ENCODE measurements at regions not wholly inside any gene's neighbourhood (a gene's known extent, or its start where the extent isn't known, plus 50 kb on each side); places are given as distances from the start of the nearest gene placed in this dataset.

DNA sequence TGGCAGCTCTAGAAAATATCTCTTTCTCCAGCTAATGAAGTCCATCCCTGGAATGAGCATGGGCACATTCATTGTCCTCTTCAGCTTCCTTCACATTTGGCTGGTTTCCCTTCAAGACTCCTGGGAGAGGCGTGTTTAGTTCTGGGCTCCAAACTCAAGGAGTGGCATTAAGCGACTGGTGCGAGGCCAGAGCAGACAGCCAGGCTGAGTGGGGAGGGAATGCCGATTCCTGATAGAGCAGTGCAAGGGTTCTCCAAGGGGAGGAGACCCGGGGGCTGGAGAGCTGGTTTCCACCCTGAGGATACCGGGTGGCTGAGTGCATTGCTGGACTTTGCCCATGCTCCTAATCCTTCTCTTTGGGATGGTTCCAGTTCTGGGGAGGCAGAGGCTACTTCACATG is 372.1 kb downstream of the RPS24 start:
- no peak for FAIRE-seq
- TF ChIP-seq POLR2A (IDR thresholded peaks at IDR 0.05; ENCODE audit: low read depth, low read length) = no peak
- no peak for DNase-seq (ENCODE audit: insufficient read length, low spot score)

DNA sequence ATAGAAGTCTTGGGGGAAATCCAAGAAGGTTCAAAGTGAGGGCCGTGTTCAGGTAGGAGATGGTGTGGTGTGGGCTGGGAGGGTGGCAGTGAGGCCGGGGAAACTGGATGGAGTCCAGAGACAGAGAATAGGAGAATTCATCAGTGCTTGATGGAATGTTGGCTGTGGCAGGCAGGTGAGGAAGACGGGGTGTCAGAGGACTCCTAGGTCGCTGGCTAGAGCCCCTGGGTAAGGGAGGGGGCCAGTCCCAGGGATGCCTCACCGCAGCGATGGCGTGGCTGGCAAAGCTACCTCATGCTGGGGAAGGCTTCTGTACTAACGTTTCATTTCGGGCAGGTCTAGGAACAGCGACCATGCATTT is 373.0 kb downstream of the RPS24 start:
- no peak for FAIRE-seq
- no peak for TF ChIP-seq POLR2A (IDR thresholded peaks at IDR 0.05; ENCODE audit: low read depth, low read length)
- DNase-seq (ENCODE audit: insufficient read length, low spot score) = no peak

DNA sequence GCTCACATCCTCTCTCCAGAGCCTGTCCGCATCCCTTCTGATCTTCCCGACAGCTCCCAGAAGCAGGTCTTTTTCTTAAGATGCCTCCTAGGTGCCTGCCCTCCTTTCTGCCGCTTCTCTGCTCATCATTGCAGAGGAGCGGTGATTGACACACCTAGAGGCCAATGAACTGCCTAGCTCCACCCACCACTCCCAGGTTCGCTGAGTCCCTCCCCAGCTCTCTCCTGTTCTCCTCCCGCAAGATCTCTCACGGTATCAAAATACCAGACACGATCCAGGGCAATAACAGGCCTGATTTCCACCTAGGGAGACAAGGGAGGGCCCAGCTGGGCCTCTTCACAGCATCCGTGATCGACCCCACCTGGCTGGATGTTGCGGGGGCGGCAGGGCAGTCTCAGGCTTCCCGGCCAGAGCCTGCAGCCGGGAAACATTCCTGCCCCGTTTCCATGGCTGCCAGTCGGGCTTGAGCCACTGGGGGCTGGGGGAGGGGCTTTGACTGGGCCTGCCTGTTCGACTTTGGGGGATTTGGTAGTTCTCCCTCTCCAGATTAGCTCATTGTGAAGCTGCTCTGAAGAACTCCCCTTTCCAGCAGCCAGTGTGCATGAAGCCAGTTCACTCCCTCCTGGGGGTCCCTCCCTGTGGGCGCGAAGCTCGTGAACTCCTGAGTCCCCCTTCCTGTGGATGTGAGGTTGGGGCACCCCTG is 373.5 kb downstream of the RPS24 start:
- no peak for FAIRE-seq
- TF ChIP-seq POLR2A (IDR thresholded peaks at IDR 0.05; ENCODE audit: low read depth, low read length) = no peak
- DNase-seq (ENCODE audit: insufficient read length, low spot score) = peak; percentile 95

DNA sequence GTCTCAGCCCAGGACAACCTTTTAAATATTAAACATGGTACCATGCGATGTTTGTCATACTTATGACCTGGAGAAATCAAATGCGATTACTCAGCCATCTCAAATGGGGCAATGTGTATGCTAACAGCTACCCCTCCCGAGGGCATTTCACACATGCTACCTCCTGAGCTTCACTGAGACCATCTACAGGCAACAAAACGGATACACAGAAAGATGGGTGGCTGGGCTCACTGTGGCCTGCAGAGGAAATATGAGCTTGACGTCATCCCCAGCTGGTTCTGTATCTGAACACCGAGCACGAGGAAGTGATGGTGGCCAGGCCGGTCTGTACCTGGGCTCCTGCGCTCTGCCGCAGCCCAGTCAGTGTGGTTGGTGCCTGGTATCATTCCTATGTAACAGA is 374.3 kb downstream of the RPS24 start:
- no peak for FAIRE-seq
- TF ChIP-seq POLR2A (IDR thresholded peaks at IDR 0.05; ENCODE audit: low read depth, low read length) = no peak
- no peak for DNase-seq (ENCODE audit: insufficient read length, low spot score)

DNA sequence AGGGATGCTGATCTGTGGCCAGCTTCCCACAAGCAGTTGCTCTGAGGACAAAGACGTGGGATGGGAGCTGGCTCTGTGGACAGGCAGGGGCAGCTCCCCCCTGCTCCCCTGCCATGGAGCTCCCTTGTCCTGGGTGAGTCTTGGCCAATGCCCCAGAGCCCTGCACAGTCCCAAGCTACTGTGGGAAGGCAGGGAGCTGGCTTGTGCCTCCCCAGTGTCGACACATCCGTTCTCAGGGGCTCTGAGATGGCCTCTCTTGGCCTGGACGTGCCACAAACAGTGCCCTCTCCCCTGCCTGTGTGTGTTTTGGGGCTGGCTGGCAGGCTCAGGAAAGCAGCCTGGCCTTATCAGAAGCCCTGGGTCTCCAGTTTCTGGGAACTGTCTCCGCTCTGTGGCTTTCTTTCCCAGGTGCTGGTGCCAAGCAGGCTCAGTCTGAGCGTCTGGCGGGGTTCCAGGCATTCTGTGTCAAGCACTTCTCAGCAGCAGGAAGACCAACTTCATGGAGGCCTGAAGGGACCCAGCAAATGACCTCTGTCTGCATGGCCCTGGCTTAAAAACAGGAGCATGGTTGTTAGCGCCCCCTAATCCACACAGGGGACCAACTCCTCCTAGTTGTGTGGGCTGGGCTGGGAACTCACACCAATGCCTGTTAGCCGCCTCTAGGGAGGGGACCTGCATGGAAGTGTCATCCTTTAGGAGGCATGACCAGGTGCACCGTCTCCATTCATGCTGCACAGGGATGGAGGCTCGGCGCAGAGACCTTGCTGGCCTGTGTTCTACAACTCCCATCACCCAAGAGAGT is 375.2 kb downstream of the RPS24 start:
- FAIRE-seq (no peak), DNase-seq (ENCODE audit: insufficient read length, low spot score) (no peak)
- no peak for TF ChIP-seq POLR2A (IDR thresholded peaks at IDR 0.05; ENCODE audit: low read depth, low read length)

DNA sequence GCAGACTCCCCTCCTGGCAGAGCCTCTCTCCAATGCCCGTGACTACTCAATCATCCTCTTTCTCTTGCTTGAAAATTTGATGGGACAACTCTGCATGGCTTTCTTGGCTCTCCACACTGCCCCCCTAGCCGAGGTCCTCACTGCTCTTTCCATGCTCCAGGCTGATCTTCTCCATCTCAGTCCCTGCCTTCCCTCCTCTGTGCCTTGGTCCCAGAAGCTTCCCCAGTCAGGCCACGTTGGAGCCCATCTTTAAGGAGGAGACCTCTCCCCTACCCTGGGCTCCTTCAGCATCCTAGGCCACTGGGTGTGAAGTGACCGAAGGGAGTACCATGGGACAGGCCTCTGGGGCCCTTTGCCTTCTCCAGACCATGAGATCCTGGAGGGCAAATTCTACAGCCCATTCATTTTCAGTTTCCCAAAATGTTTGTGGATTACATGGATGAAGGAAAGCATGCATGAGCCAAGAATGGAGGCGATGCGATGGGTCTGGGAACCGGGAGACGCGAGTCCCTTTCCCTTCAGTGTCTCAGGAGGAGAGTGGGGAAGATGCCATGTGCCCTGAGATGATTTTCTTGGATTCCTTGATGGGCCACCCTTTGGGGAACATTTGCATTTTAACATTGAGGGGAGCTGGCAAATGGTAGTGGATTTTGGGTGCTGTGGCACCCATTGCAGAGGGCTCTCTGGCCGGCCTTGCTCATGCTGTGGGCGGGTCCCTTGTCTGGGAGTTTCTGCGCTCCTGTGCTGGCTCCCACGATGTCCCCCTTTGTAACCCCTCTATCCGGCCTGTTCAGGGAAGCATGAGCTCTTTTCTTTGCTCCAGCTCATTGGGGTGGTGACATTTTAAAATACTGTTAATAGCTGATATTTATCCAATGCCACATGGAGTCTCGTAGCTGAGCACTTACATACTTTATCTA is 376.6 kb downstream of the RPS24 start:
- TF ChIP-seq POLR2A (IDR thresholded peaks at IDR 0.05; ENCODE audit: low read depth, low read length) = no peak
- DNase-seq (ENCODE audit: insufficient read length, low spot score) = no peak

DNA sequence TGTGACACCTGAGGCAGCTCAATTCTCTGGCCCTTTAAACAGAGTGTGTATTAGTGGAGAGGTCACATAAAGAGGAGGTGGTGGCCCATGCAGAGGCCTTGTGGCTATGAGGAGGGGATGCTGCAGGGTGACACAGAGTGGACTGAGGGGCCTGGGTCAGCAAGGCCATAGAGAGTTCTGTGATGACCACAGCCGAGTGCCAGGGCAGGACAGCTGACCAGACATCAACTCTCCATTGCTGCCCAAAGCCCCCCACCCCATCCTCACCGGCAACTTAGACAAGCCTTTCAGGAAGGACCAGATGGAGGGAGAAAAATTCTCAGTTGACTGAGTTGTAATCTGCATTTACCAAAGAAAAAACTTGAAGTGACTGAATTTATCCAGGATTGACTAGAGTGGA is 378.1 kb downstream of the RPS24 start:
- no peak for TF ChIP-seq POLR2A (IDR thresholded peaks at IDR 0.05; ENCODE audit: low read depth, low read length)
- FAIRE-seq (no peak), DNase-seq (ENCODE audit: insufficient read length, low spot score) (no peak)

More for the DNA sequence above, 376.6 kb downstream of the RPS24 start:
- no peak for FAIRE-seq

DNA sequence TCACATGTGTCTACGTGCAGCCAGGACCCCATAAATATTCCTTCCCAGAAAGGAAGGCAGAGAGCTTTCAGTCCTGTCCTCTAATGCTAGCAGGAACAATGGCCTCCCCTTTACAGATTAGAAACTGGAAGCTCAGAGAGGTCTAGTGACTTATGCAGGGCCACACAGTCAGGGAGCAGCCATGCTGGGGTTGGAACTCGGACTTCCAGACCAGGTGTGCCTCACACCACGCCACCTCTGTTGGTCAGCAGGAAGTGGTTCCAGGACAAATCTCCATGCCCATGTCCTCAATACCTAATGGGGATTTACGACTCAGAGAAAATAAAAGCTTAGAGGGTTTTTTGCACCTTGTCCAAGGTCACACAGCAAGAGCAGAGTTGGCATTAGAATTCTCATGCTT is 378.9 kb downstream of the RPS24 start:
- TF ChIP-seq POLR2A (IDR thresholded peaks at IDR 0.05; ENCODE audit: low read depth, low read length) = no peak
- no peak for FAIRE-seq
- no peak for DNase-seq (ENCODE audit: insufficient read length, low spot score)

DNA sequence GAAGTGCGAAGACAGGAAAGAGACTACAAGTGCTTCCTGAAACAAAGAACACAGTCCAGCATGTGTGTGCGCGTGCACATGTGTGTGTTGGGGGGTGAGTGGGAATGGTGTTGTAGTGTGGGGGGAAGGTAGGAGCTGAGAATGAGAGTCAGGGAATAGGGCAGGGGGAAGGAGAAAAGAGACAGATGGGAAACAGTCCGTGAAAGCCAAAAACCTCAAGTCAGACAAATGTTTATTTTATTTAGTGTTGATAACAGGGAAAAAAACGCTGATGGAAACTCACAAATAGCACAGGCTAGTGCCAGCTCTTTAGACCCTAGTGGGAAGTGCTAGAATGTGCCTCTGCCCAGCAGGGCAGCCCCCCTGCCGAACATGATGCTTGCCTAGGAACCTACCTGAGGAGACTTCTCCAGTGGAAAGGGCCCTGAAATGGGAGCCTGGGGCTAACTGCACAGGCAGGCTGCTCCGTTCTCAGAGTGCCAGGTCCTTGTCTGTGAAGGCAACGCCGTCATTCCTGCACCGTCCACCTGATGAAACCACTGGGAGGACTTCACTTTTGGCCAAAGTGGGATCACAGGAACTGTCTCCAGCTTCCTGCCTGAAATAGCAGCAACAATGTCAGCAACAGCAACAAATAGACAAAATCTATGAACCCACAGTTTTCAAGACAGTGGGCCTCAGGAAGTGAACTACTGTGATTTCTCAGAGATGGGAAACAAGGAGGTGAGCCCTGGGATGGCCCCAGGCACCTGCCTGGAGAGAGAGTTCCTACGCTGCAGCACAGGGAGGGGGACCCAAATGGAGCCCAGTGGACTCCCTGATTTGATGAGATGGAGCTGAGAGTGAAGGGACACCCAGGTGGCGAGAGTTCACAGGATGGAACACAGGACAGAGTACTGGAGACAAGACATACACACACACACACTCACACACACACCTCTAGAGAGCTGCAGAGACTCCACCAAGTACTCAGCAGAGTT is 379.7 kb downstream of the RPS24 start:
- no peak for FAIRE-seq
- TF ChIP-seq POLR2A (IDR thresholded peaks at IDR 0.05; ENCODE audit: low read depth, low read length) = no peak
- DNase-seq (ENCODE audit: insufficient read length, low spot score) = no peak

DNA sequence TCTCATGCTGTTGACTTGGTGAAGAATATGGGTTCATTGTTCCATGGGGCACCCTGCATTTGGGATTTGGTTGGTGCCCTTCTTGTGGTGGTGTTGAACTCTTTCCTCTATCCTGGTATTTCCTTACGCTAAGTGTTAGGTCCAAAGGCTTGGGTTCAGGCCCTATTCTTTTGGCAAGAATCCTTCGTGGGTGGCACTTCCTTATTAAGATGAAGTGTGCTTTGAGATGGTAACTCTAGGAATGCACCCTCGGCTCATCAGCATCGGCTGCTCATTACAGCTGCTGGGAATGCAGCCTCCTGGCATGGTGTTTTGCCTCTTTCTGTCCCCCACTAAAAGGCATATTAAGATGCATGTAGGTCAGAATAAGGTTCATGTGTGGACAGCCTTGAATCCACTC is 380.7 kb downstream of the RPS24 start:
- no peak for TF ChIP-seq POLR2A (IDR thresholded peaks at IDR 0.05; ENCODE audit: low read depth, low read length)
- DNase-seq (ENCODE audit: insufficient read length, low spot score) (no peak), FAIRE-seq (no peak)

DNA sequence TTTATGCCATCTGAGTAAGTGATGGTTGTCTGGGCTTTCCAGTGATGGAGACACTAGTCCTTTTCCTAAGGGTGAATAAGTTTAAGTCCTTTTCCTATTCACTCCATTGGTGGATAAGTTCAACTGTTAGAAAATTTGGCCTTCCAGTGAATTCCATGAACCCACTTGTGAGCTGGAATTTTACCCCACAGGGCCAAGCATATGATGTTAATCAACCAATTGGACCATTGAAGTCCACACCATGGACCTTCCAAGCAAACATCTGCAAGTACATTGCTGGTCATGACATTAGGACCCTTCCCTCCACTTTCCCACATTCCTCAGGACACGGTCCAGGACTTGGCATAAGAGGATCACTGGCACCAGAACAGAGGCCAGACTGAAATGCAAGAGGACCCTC is 381.4 kb downstream of the RPS24 start:
- no peak for TF ChIP-seq POLR2A (IDR thresholded peaks at IDR 0.05; ENCODE audit: low read depth, low read length)
- no peak for FAIRE-seq
- DNase-seq (ENCODE audit: insufficient read length, low spot score) = no peak

DNA sequence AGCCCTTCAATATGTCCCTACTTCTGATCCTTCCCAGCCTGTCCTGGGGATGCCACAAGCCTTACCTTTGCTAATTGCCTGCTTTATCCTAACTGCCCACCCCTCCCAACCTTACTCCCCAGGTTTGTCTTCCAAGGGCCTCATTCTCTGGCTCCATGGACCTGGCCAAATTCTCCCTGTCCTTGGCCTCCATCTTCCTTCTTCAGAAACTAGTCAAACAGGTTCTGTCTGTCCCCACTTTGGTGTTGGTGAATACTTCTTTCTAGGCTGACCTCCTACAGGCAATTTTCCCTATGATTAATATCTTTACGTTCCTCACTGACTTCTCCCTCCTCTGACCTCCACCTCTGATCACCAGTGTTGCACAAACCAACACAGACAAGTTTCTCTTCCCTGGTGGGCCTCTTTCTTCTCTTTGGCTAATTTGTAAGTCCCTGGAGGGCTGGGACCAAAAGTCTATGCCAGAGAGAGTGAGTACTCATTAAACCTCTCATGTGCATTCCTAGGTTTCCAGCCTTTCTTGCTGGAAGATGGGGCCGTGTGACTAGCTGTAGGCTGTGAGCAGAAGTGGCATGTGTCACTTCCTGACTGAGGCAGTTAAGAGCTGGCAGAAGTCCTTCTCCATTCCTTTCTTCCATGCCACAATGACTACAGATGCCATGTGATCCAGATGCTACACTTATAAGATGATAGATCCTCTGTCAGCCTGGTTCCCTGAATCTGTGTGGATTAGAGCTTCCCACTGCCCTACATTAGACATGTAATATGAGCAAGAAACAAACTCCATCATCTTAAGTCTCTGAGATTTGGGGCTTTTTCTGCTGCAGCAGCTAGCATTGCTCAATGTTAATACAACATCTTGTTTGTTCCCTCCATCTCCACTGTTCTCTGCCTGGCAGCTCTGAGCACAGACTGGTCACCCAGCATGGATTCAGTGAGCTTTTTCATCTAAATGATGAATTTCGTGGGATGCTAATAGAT is 382.7 kb downstream of the RPS24 start:
- FAIRE-seq = peak; percentile 20
- TF ChIP-seq POLR2A (IDR thresholded peaks at IDR 0.05; ENCODE audit: low read depth, low read length) = no peak
- DNase-seq (ENCODE audit: insufficient read length, low spot score) = peak; percentile 53

Measured in H54 (cell line).